GM10266 (cell line): ENCODE measurements at regions not wholly inside any gene's neighbourhood (a gene's known extent, or its start where the extent isn't known, plus 50 kb on each side); places are given as distances from the start of the nearest gene placed in this dataset.
"Not testable (repeated sequence)": the region's sequence is repeated elsewhere in the genome, so short reads cannot be mapped to it uniquely, and the experiment has no call there.

ENCODE experiments used
- DNase-seq: peaks from one replicate; pipeline ENCODE4 v3.0.0; 2012; ENCODE audit errors: extremely low spot score
- TF ChIP-seq, protein P1 (sequence below): IDR thresholded peaks from 2 replicates; pipeline ENCODE4 v1.5.1; 2012; ENCODE audit warnings: mild to moderate bottlenecking, low read depth; ENCODE audit not compliant: control insufficient read depth, insufficient read depth; ENCODE audit errors: missing control alignments

- no peak for DNase-seq
- TF ChIP-seq, protein P1, sequence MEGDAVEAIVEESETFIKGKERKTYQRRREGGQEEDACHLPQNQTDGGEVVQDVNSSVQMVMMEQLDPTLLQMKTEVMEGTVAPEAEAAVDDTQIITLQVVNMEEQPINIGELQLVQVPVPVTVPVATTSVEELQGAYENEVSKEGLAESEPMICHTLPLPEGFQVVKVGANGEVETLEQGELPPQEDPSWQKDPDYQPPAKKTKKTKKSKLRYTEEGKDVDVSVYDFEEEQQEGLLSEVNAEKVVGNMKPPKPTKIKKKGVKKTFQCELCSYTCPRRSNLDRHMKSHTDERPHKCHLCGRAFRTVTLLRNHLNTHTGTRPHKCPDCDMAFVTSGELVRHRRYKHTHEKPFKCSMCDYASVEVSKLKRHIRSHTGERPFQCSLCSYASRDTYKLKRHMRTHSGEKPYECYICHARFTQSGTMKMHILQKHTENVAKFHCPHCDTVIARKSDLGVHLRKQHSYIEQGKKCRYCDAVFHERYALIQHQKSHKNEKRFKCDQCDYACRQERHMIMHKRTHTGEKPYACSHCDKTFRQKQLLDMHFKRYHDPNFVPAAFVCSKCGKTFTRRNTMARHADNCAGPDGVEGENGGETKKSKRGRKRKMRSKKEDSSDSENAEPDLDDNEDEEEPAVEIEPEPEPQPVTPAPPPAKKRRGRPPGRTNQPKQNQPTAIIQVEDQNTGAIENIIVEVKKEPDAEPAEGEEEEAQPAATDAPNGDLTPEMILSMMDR, result no peak
Observed at GRCh38 chr3:26920646-26921478, 298.3 kb downstream of the LRRC3B start.

GRCh38 chr3:26931896-26932295 is 309.3 kb downstream of the LRRC3B start:
- TF ChIP-seq, protein P1, result no peak
- DNase-seq, result no peak

DNA sequence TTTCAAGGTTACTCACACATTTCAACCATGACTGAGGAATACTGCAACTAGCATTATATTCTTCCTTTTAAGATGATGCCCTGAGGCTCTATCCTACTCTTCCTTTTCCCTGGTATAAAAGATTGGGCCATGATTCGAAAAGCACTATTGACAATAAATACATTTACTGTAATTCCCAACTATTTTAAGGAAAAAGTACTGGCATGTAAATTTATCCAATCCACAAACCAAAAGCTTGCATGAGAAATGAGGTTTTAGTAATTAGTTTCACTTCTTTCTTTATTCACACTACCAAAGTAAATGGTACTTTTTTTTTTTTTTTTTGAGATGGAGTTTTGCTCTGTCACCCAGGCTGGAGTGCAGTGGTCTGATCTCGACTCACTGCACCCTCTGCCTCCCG is 310.2 kb downstream of the LRRC3B start:
- DNase-seq, result no peak
- TF ChIP-seq, protein P1, result no peak

- DNase-seq, result not testable (repeated sequence)
Observed at GRCh38 chr3:26945480-26945879, 322.9 kb downstream of the LRRC3B start.

DNA sequence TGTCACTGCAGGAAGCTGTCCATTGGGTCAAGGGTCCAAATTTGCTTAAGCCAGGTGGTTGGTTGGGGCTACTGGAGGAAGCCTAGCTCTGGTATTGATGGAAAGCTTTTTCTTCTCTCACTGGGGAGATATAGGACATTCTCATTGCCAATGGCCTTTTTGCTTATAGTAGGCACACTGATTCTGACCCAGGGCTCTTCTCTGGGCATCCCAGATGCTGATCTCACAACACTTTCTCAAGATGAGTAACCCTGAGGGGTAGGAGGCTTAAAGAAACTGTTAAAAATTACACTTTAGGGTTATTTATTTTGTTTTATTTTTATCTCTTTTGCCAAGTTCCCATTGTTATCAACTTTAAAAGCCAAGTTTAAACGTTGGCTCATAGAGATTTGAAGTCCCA is 337.8 kb downstream of the LRRC3B start:
- TF ChIP-seq, protein P1, result no peak

GRCh38 chr3:26962492-26963360 is 340.2 kb downstream of the LRRC3B start:
- peak; percentile 37 for DNase-seq
- TF ChIP-seq, protein P1, result no peak

More for the DNA sequence above, 337.8 kb downstream of the LRRC3B start:
- no peak for DNase-seq

GRCh38 chr3:26963361-26963743 is 340.8 kb downstream of the LRRC3B start:
- DNase-seq, result no peak
- TF ChIP-seq, protein P1, result no peak
